ENCODE measurements at regions not wholly inside any gene's neighbourhood (a gene's known extent, or its start where the extent isn't known, plus 50 kb on each side); places are given as distances from the start of the nearest gene placed in this dataset.

DNA sequence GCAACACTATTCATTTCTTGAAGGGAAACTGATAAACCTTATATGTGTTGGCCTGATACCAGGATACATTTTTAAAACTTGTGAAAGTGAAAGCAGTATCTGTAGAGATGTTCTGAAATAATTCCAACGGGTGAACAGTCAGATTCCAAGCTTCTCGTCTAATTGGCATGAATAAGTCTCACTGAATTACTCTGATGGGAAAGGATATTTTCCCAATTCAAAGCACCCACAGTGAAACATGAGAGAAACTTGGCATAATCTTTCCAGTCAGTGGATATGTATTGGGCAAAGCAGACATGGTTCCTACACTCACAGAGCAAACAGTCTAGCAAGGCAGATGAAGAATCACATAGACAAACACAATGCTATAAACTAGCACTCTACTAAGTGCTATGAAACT lies 413.1 kb downstream of the MED13L start:
- intact Hi-C loops (cut with DNase I) = no loop called here
- ATAC-seq (ENCODE audit: poor library complexity) = no peak
- no peak for DNase-seq

DNA sequence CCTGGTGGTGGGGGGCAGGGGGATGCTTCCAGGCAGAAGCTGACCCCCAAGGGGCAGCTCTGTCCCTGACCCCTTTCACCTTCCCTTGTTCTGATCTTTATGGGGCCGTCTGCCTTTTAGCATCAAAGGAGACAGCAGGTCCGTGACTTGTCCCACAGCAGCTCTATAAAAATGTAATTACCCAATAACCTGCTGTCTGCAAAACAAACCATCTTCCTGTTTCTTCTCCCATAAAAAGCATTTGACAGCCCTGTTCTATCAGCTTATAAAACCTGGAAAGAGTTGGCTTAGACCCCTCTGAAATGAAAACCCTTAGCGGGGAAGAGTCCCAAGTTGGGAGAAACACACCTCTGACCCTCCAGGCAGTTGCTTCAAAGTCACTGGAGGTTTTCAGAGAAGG lies 416.9 kb downstream of the MED13L start:
- DNase-seq = no peak
- ATAC-seq (ENCODE audit: poor library complexity) = no peak
- intact Hi-C loops (cut with DNase I) = no loop called here

DNA sequence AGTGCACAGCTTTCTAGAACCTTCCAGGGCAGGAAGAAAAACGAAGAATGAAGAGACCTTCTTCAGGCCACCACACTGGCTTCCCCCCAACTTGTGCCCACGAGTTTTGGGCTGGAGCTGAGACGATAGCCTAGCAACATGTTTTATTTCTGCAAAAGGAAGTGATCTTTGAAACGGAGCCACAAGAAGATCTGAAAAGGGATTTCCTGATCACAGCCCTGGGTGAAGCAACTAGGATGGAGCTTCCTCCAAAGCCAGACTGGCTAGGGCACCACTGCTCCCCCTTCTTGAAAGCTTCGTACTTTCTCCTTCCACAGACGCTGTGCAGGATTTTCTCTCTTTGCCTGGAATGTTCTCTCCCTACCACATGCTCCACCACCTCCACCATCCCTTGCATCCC lies 418.3 kb downstream of the MED13L start:
- no peak for ATAC-seq (ENCODE audit: poor library complexity)
- intact Hi-C loops (cut with DNase I) = no loop called here

DNA sequence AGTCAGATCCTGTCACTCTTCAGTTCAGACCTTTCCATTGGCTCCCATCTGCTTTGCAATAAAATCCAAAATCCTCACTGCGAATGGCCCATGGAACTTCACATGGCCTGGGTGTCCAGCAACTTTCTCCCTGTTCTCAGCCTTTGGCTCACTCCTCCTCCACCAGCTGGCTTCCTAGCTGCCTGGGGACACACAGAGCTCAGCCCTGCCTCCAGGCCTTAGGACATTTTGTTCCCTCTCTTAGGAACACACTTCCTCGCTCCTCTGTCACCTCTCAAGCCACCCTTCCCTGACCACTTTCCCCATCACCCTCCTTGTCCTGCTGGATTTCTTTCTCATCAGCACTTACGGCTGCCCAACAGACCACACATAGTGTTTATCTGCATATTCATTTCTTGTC lies 419.6 kb downstream of the MED13L start:
- intact Hi-C loops (cut with DNase I) = no loop called here
- DNase-seq = peak; percentile 62
- peak; percentile 88 for ATAC-seq (ENCODE audit: poor library complexity)

More for the DNA sequence above, 418.3 kb downstream of the MED13L start:
- no peak for DNase-seq

DNA sequence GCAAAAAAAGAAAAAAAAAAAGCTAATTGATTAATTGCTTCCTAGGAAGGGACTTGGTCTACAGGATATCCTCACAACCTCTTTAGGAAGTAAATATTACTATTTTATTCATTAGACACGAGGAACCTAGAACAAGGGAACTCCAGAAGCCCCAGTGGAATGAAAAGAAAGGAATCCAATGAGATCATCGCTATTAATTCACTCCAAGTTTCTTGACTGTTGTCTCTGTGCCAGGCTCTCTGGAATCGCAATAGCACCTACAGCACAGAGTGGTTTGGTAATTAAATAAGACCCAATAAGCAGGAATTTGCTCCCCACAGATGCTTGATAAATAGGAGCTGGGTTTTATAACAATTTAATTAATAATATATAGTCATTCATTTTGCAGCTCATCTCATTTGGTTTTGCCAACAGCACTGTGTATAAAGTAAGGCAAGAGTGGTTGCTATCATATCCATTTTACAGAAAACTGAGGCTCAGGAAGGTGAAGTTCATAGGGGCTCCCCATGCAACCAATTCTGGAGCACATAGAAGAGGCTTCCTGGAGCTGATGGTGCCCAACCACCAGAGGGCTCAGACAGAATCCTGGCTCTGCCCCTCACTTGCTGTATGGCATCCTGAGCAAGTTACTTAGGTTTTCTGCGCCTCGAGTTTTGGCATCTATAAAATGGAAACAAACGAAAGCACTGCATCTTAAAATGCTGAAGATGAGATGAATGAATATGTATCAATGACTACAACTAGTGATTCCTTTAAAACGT lies 420.2 kb downstream of the MED13L start:
- DNase-seq = no peak
- intact Hi-C loops (cut with DNase I) = no loop called here
- ATAC-seq (ENCODE audit: poor library complexity) = peak; percentile 83

DNA sequence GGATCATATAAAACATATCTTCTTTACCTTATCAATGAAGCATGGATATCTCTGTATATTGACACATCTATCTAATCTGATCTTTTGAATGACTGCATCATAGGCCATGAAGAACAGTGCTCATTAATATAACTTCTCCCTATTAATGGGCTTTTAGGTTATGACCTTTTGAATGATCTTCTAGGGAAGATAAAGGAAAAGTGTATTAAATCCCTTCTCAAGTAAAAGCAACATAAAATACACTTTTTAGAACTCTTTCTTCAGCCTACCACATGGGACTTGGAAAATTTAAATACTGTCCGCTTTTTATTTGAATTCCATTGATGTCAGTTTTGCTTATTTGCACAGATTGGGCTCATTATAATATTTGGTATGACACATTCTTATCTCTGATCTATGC lies 425.4 kb downstream of the MED13L start:
- ATAC-seq (ENCODE audit: poor library complexity) = no peak
- no peak for DNase-seq
- intact Hi-C loops (cut with DNase I) = no loop called here

DNA sequence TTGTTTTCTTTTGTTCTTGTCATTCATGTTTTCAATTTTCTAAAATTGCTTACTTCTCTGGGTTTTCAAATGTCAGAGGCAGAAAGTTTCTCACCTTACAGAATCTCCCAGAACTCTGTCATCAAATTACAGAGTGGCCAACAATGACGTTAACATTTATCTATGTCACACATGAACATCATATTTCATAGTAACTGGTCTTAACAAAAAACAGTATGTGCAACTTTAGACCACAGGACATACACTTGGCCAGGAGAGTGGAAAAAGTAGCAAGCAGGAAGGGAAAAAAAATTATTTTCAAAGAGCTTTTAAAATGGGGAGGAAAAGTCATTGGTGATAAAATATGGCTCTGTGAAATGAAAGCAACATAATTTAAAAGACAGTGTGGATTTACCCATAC lies 426.5 kb downstream of the MED13L start:
- ATAC-seq (ENCODE audit: poor library complexity) = no peak
- no peak for DNase-seq
- intact Hi-C loops (cut with DNase I) = no loop called here

DNA sequence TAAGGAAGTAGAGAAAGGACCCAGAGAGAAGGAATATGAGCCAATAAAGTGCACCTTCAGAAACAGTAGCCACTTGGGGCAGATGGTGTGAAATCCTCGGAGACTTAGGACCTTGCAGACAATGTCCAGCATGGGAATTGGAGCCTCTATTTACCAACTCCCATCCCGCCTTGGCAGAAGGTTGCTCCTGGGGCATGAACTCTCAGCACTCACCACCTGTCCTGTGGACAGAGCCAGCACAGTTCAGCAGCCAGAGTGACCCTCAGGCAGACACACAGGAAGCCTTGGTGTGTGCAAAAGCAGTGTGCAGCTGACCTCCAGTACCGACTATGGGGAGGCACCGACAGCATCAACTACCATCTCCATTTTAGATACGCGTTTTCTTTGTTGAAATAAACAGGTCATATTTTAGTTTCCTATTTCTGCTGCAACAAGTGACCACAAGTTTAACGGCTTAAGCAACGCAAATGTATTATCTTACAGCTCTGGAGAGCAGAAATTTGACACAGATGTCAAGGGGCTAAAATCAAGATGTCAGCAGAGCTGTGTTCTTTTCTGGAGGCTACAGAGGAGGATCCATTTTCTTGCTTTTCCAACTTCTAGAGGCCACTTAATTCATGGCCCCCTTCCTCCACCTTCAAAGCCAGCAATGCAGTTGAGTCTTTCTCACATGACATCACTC lies 428.1 kb downstream of the MED13L start:
- intact Hi-C loops (cut with DNase I) = no loop called here
- no peak for ATAC-seq (ENCODE audit: poor library complexity)

DNA sequence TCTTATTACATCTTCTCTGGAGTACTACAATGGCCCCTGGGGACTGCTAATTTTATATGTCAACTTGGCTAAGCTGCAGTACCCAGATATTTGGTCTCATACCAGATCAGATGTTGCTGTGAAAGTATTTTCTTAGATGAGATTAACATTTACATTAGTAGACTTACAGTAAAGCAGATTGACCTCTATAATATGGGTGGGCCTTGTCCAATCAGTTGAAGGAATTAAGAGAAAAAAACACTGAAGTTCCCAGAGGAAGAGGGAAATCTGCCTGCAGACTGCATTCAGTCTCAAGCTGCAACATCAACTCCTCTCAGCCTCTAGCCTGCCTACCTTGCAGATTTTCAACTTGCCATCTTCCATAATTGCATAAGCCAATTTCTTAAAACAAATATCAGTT lies 430.1 kb downstream of the MED13L start:
- intact Hi-C loops (cut with DNase I) = no loop called here

More for the DNA sequence above, 428.1 kb downstream of the MED13L start:
- no peak for DNase-seq

DNA sequence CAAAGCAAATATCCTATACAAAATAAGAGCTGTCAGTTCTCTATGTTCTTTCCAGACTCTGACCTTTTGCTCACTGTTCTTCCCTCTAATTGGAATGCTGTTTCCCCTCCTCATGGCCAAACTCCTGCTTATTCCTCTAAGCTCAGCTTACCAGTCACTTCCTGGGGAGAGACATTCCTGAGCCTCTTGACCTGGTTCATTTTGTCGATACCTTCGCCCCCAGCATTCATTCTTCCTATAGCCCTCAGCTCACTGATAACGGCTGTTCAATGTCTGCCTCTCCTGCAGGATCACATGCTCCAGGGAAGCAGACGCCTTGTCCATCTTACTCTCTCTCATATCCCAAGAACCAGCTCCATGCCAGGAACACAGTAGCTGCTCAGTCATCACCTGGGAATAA lies 431.0 kb downstream of the MED13L start:
- no peak for DNase-seq
- no peak for ATAC-seq (ENCODE audit: poor library complexity)
- intact Hi-C loops (cut with DNase I) = no loop called here

More for the DNA sequence above, 430.1 kb downstream of the MED13L start:
- no peak for ATAC-seq (ENCODE audit: poor library complexity)
- no peak for DNase-seq

DNA sequence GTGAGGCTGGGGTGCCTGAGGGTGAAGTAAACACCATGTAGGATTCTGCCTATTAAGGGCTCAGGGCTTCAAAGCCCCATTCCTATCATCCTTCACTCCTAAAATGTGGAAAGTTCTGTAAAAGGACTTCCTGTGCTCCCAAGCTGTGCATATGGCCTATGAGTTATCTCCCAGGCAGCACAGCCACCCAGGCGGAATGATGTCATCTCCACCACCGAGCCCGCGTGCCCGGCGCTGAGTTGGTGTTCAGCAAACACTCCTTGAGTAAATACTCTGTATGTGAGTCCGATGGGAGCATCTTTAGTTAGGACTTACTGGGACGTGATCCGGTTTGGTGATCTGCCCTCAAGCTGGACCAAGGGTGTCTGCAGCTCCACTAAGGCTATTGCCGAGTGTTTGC lies 437.3 kb downstream of the MED13L start:
- intact Hi-C loops (cut with DNase I) = no loop called here
- DNase-seq (no peak), ATAC-seq (ENCODE audit: poor library complexity) (no peak)

DNA sequence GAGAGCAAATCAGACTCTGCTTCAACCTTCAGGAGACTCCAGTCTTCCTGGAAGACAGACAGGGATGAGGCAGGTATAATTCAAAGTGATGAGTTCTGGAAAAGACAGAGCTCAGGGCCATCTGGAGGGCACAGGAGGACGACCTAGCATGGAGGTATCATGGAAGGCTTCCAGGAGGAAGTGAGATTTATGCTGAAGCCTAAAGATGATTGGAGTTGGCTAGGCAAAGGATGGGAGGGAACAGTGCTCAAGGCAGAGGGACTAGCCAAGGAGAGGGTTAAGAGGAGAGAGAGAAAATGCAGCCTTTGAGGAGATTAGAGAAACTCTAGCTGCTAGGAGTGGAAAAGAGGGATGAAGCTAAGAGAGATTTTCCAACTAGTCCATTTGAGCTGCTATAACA lies 438.5 kb downstream of the MED13L start:
- DNase-seq (no peak), ATAC-seq (ENCODE audit: poor library complexity) (no peak)
- intact Hi-C loops (cut with DNase I) = no loop called here

DNA sequence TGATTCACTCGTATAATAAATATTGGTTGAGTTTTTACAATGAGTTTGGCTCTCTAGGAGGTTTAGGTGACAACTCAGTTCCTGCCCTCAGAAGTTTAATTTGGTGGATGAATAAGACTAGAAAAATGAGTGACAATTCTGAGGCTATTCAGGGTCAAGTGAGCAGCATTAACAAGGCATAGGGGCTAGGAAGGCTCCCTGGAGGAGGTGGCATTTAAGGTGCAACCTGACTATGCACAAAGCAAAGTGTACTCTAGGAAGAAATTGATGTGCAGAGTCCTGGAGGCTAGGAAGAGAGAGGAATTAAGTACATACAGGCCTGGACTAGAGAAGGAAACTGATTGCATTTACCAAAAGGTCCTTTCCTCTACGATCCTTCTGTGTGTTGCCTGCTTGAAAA lies 440.3 kb downstream of the MED13L start:
- intact Hi-C loops (cut with DNase I) = no loop called here
- ATAC-seq (ENCODE audit: poor library complexity) (no peak), DNase-seq (no peak)

DNA sequence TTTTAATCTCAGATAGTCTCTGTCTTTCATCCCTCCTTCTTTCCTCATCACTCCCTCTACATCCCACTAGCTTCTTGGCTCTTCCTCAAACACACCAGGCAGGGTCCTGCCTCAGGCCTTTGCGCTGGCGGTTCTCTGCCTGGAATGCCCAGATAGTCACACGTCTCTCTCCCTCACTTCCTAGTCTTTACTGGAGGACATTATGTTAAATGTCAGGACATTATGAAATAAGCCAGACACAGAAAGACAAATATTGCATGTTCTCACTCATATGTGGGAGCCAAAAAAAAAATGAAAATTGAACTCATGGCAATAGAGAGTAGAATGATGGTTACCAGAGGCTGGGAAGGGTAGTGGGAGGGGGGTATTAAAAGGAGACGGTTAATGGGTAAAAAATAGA lies 442.0 kb downstream of the MED13L start:
- no peak for ATAC-seq (ENCODE audit: poor library complexity)
- DNase-seq = no peak
- intact Hi-C loops (cut with DNase I) = no loop called here

DNA sequence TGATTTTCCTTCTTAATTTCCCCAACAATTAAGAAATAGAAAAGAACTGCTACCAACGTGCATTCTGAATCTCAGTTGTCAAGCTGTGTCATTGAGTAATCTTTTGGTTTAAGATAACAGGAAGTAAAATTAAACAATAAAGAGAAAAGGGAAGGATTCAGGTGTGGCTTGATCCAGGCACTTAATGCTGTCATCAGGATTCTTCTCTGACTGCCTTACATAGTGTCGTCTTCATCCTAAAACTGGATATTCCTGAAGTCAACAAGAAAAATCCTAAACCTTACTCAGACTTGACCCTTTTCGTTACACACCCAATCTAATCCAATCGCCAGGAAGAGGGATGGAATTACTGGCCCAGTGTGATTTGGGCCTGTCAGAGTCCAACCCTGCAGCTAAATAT lies 443.8 kb downstream of the MED13L start:
- no peak for ATAC-seq (ENCODE audit: poor library complexity)

DNA sequence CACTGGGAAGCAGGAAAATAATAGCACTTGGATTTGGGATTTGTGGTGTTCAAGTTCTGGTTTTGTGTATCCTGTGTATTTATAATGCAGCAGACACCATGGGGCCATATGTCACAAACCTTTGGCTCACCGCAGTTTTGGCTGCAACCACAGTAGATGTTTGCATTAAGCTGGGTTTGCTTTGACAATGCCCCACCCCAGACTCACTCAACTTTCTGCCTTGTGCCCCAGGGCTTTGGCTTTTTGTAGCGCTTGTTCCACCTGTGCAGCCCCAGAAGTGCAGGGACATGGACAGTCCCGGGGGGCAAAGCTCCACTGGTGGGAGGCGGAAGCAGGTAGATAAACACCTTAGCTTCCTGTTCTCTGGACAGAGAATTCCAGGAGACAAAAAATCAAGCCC lies 446.9 kb downstream of the MED13L start:
- DNase-seq (no peak), ATAC-seq (ENCODE audit: poor library complexity) (no peak)
- intact Hi-C loops (cut with DNase I) = no loop called here

More for the DNA sequence above, 443.8 kb downstream of the MED13L start:
- intact Hi-C loops (cut with DNase I) = no loop called here
- DNase-seq = no peak

DNA sequence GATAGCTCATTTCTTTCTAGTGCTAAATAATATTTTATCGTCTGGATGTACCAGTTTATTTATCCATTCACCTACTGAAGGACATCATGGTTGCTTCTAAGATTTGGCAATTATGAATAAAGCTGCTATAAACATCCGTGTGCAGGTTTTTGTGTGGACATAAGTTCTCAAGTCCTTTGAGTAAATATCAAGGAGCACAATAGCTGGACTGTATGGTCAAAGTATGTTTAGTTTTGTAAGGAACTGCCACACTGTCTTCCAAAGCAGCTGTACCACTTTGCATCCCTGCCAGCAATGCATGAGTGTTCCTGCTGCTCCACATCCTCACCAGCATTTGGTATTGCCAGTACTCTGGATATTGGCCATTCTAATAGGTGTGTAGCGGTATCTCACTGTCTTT lies 447.4 kb downstream of the MED13L start:
- ATAC-seq (ENCODE audit: poor library complexity) (no peak), DNase-seq (no peak)
- intact Hi-C loops (cut with DNase I) = no loop called here

DNA sequence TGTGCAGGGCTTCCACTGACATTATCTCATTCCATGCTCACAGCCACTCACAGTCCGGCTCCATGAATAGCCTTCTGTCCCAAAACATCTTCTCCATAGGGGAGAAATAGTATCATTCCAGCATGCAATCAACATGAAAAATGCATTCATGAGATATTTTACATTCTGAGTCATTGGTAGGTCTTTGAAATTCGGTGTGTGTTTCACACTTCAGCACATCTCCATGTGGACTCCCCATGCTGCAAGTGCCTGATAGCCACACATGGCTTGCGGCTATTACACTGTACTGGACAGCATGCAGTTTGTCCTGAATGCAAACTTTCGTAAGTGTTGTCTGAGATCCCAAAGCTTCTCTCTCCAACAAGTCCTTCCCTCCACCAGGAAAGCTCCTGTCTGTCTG lies 449.3 kb downstream of the MED13L start:
- intact Hi-C loops (cut with DNase I) = no loop called here
- DNase-seq (no peak), ATAC-seq (ENCODE audit: poor library complexity) (no peak)

DNA sequence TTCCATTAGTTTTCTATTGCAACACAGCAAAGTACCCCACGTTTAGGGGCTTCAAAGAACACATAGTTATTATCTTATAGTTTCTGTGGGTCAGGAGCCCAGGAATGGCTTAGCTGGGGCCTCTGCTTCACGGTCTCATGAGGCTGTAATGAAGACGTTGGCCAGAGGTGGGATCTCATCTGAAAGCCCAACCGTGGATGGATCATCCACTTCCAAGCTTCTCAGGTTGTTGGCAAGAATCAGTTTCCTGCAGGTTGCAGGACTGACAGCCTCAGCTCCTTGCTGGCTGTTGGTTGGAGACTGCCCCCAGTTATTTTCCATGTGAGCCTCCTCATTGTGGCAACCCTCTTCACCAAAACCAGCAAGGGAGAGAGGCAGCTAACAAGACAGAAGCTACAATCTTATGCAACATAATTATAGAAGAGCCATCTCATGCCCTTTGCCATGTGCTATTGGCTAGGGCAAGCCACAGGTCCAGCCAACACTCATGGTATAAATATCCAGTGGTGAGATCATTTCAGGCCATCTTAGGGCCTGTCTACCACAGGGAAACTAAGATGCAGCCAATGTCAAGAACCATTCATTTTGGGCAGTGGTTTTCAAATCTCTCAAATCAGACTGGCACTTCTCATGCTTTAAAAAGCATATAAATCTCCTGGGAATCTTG lies 452.4 kb downstream of the MED13L start:
- intact Hi-C loops (cut with DNase I) = no loop called here
- no peak for ATAC-seq (ENCODE audit: poor library complexity)
- no peak for DNase-seq

DNA sequence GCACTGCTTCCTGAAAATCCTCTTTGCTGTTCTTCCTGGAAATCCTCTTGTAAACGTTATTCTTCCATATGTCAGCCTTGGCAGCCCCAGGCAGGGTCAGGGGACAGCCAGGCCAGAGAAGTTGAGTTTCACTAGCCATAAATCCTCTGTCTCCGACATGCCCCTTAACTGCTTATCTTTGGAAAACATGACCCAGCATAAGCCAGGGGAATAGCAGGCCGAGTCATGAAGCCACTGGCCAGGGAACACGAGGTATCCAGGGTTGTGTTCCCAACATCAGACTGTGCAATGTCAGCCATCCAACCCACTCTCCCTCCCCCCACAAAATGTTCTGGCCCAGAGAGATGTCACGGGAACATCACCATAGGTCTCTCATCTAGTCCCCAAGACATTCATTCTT lies 453.9 kb downstream of the MED13L start:
- no peak for DNase-seq
- no peak for ATAC-seq (ENCODE audit: poor library complexity)
- intact Hi-C loops (cut with DNase I) = no loop called here
